22Rv1 (cell line): ENCODE measurements at regions not wholly inside any gene's neighbourhood (a gene's known extent, or its start where the extent isn't known, plus 50 kb on each side); places are given as distances from the start of the nearest gene placed in this dataset.

Experiments used
- H3K27ac ChIP-seq: fragments of 450-650 bp; 2 replicates; pipeline ENCODE4 v1.5.1; 2017
- CTCF ChIP-seq: fragments of 450-650 bp; IDR thresholded peaks from 2 replicates; pipeline ENCODE4 v1.5.1; 2017; ENCODE audit warnings: mild to moderate bottlenecking
- ZFX ChIP-seq: fragments of 450-650 bp; IDR thresholded peaks from 2 replicates; pipeline ENCODE4 v1.6.1; 2017; ENCODE audit warnings: antibody characterized with exemption, borderline replicate concordance

GRCh38 chr7:26096136-26096535, 55.9 kb upstream of the NFE2L3 start:
- TF ChIP-seq ZFX (no peak), CTCF (no peak)
- no peak overlapping the region for H3K27ac ChIP-seq

GRCh38 chr7:26097837-26098668, 53.9 kb upstream of the NFE2L3 start:
- no peak for TF ChIP-seq ZFX
- TF ChIP-seq CTCF: no peak
- H3K27ac ChIP-seq: no peak overlapping the region

DNA sequence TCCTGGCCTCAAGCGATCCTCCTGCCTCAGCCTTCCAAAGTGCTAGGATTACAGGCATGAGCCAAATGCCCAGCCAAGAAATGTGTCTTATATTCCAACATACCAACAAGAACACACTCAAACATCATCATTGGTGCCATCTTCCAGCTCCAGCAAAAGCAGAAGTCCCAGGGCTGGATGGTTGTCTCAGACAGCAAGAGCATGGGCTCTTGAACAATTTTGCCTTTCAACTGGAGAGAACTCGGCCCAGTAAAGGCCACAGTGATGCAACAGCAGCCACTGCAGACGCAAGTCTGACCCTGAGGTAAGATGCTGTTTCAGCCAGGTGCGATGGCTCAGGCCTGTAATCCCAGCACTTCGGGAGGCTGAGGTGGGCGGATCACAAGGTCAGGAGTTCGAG, 52.8 kb upstream of the NFE2L3 start:
- TF ChIP-seq CTCF: no peak
- no peak for TF ChIP-seq ZFX

DNA sequence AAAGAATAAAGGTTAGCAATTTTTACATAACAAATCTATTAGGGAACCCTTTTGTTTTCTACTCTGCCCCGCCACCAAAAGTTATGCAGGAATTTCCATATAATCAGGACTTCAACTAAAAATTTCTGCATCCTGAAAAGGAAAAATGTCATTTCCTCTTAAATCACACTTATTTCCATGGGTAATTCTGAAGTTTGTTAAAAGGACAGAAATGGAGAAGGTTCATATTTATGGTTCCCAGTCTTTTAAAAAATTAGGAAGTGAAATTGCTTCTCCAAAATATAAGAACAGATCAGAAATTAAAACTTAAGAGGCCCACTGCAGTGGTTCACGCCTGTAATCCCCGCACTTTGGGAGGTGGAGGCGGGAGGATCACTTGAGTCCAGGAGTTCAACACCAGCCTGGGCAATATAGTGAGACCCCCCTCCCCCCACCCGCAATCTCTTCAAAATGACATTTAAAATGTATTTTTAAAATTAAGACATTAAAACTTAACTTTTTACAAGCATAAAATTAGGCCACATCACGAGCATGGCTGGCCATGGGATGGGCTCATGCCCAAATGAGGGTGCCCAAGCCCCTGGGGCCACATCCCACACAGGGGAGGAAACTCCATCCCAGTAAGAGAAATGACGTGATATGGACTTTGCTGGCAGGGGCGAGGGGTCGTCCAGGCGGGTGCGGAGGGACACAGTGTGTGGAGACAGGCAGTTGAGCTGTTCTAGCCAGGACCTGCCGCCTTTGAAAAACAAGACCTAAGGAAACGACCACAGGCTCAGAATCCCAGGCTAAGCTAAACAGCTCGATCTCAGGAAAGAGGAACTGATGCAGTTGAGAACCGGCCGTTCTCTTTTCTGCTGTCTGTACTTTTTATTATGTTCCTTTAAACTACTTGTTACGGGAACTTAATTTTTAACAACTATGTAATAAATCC, 51.3 kb upstream of the NFE2L3 start:
- TF ChIP-seq ZFX (no peak), CTCF (no peak)
- no peak overlapping the region for H3K27ac ChIP-seq

More for the DNA sequence above, 52.8 kb upstream of the NFE2L3 start:
- H3K27ac ChIP-seq: no peak overlapping the region

GRCh38 chr7:26101361-26102151, 50.4 kb upstream of the NFE2L3 start:
- TF ChIP-seq CTCF: no peak
- TF ChIP-seq ZFX: no peak
- no peak overlapping the region for H3K27ac ChIP-seq

- no peak for TF ChIP-seq ZFX
- TF ChIP-seq CTCF: no peak
- no peak overlapping the region for H3K27ac ChIP-seq
Observed at GRCh38 chr7:26102176-26102575, 49.8 kb upstream of the NFE2L3 start.
